K562 (cell line): ENCODE measurements at regions not wholly inside any gene's neighbourhood (a gene's known extent, or its start where the extent isn't known, plus 50 kb on each side); places are given as distances from the start of the nearest gene placed in this dataset.

ENCODE experiments used
- CREBBP ChIP-seq: IDR thresholded peaks from one replicate; pipeline ENCODE4 v1.6.1; 2012; ENCODE audit warnings: low read depth, mild to moderate bottlenecking, control low read depth, inconsistent platforms, low read length
- RAD21 ChIP-seq, 2 experiments: fragments of 250-450 bp in 1 of 2; fragments of 450-650 bp in 1 of 2; sonication (Bioruptor Pico) in 1 of 2; formaldehyde crosslinking in 1 of 2; IDR thresholded peaks in 1 of 2; conservative IDR thresholded peaks in 1 of 2; 2 replicates each; pipeline versions ENCODE4 v1.4.0 to v1.8.0; 2020 to 2022; ENCODE audit warnings: mild to moderate bottlenecking in 2 of 2, moderate library complexity in 1 of 2
- SNIP1 ChIP-seq: fragments of 450-650 bp; IDR thresholded peaks from 2 replicates; pipeline ENCODE4 v1.7.1; 2017; ENCODE audit warnings: low read depth, mild to moderate bottlenecking
- TF ChIP-seq, protein P1 (sequence below): sonication (generic); formaldehyde crosslinking; IDR thresholded peaks from 2 replicates; pipeline ENCODE4 v1.8.1; 2022; ENCODE audit warnings: missing genetic modification reagents
- TF ChIP-seq, protein P2 (sequence below): fragments of 450-650 bp; IDR thresholded peaks from 2 replicates; pipeline ENCODE4 v1.7.0; 2016; ENCODE audit warnings: borderline replicate concordance
- TF ChIP-seq, protein P3 (sequence below): fragments of 250-450 bp; sonication (Bioruptor Pico); IDR thresholded peaks from 2 replicates; pipeline ENCODE4 v1.6.1; 2021; ENCODE audit warnings: mild to moderate bottlenecking
- TF ChIP-seq, protein P4 (sequence below): sonication (generic); formaldehyde crosslinking; IDR thresholded peaks from 2 replicates; pipeline ENCODE4 v1.8.1; 2022; ENCODE audit warnings: missing genetic modification reagents

DNA sequence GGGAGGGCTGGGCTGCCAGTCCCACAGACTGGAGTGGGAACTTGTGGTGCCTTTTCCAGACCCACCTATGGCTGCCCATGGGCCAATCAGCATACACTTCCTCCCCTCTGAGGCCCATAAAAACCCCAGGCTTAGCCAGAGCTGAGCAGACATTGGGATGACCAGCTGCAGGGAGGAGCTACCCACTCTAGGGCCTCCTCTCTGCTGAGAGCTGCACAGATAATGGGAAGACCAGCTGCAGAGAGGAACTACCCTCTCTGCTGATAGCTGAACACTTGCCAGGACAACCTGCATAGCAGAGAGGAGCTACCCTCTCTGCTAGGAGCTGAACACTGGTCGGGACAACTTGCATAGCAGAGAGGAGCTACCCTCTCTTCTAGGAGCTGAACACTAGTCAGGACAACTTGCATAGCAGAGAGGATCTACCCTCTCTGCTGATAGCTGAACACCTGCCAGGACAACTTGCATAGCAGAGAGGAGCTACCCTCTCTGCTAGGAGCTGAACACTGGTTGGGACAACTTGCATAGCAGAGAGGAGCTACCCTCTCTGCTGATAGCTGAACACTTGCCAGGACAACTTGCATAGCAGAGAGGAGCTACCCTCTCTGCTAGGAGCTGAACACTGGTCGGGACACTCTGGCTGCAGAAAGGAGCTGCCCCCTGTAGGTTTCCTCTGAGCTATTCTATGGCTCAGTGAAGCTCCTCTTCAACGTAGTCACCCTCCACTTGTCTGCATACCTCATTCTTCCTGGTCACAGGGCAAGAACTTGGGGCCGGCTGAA lies 88.3 kb upstream of the CACUL1 start (continued):
- TF ChIP-seq, protein P1, sequence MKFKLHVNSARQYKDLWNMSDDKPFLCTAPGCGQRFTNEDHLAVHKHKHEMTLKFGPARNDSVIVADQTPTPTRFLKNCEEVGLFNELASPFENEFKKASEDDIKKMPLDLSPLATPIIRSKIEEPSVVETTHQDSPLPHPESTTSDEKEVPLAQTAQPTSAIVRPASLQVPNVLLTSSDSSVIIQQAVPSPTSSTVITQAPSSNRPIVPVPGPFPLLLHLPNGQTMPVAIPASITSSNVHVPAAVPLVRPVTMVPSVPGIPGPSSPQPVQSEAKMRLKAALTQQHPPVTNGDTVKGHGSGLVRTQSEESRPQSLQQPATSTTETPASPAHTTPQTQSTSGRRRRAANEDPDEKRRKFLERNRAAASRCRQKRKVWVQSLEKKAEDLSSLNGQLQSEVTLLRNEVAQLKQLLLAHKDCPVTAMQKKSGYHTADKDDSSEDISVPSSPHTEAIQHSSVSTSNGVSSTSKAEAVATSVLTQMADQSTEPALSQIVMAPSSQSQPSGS (CRISPR knock-in tag), result no peak
- TF ChIP-seq, protein P2, sequence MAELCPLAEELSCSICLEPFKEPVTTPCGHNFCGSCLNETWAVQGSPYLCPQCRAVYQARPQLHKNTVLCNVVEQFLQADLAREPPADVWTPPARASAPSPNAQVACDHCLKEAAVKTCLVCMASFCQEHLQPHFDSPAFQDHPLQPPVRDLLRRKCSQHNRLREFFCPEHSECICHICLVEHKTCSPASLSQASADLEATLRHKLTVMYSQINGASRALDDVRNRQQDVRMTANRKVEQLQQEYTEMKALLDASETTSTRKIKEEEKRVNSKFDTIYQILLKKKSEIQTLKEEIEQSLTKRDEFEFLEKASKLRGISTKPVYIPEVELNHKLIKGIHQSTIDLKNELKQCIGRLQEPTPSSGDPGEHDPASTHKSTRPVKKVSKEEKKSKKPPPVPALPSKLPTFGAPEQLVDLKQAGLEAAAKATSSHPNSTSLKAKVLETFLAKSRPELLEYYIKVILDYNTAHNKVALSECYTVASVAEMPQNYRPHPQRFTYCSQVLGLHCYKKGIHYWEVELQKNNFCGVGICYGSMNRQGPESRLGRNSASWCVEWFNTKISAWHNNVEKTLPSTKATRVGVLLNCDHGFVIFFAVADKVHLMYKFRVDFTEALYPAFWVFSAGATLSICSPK, result no peak
- no peak for TF ChIP-seq CREBBP
- no peak for TF ChIP-seq RAD21 (CRISPR knock-in tag; conservative IDR thresholded peaks at IDR 0.05 in 1 of 2, IDR thresholded peaks at IDR 0.05 in 1 of 2)
- TF ChIP-seq, protein P3, sequence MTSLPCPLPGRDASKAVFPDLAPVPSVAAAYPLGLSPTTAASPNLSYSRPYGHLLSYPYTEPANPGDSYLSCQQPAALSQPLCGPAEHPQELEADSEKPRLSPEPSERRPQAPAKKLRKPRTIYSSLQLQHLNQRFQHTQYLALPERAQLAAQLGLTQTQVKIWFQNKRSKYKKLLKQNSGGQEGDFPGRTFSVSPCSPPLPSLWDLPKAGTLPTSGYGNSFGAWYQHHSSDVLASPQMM (CRISPR knock-in tag), result no peak
- TF ChIP-seq SNIP1, result no peak
- TF ChIP-seq, protein P4, sequence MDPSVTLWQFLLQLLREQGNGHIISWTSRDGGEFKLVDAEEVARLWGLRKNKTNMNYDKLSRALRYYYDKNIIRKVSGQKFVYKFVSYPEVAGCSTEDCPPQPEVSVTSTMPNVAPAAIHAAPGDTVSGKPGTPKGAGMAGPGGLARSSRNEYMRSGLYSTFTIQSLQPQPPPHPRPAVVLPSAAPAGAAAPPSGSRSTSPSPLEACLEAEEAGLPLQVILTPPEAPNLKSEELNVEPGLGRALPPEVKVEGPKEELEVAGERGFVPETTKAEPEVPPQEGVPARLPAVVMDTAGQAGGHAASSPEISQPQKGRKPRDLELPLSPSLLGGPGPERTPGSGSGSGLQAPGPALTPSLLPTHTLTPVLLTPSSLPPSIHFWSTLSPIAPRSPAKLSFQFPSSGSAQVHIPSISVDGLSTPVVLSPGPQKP, result no peak
